ENCODE measurements at regions not wholly inside any gene's neighbourhood (a gene's known extent, or its start where the extent isn't known, plus 50 kb on each side); places are given as distances from the start of the nearest gene placed in this dataset.

GRCh38 chr4:14644580-14645282 lies 357.6 kb upstream of the CPEB2 start:
- DNase-seq (ENCODE audit: low read depth in 4 of 4, low spot score in 3 of 4): no peak

- DNase-seq (ENCODE audit: low read depth in 4 of 4, low spot score in 3 of 4): no peak
Observed at GRCh38 chr4:14646831-14647230, 355.4 kb upstream of the CPEB2 start.

DNA sequence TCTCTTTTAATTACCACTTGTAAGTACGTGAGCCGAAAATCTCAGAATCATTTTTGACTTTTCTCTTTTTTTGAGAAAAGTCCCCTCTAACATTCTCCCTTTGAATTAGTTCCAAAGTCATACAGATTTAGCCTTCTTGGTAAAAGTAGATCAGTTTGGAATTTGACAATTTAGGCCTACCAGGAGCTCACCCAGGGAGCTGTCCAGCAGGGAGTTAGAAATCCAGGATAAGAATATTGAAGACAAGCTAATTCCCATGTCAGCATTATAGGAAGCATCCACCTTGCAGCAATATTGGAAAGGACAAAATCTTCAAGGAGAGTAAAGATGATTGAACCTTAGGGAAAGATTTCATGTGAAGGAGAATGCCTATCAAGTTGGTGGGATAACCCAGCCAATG lies 352.2 kb upstream of the CPEB2 start:
- DNase-seq (ENCODE audit: low read depth in 4 of 4, low spot score in 3 of 4): no peak

GRCh38 chr4:14652522-14652921 lies 349.8 kb upstream of the CPEB2 start:
- no peak for DNase-seq (ENCODE audit: low read depth in 4 of 4, low spot score in 3 of 4)

DNA sequence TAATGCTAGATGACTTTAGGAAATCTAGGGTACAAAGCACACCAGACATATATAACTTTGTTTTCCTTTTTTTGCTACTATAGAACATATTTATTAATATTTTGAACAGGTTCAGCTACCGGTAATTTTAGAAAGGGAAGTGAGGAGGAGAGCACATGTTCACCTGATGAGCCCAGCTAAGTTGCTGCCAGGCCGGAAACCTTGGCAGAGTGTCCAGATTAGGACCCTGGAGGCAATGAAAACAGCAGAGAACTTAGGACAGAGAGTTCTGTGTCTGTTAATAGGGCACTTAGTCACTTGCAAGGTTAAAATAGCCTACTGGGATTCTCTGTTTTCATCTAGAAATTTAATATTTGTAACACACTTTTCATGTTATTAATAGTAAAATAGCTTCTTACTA lies 348.9 kb upstream of the CPEB2 start:
- no peak for DNase-seq (ENCODE audit: low read depth in 4 of 4, low spot score in 3 of 4)

- DNase-seq (ENCODE audit: low read depth in 4 of 4, low spot score in 3 of 4): no peak
Observed at GRCh38 chr4:14659286-14659685, 343.0 kb upstream of the CPEB2 start.

GRCh38 chr4:14667624-14668151 lies 334.6 kb upstream of the CPEB2 start:
- DNase-seq (ENCODE audit: low read depth in 4 of 4, low spot score in 3 of 4): no peak

DNA sequence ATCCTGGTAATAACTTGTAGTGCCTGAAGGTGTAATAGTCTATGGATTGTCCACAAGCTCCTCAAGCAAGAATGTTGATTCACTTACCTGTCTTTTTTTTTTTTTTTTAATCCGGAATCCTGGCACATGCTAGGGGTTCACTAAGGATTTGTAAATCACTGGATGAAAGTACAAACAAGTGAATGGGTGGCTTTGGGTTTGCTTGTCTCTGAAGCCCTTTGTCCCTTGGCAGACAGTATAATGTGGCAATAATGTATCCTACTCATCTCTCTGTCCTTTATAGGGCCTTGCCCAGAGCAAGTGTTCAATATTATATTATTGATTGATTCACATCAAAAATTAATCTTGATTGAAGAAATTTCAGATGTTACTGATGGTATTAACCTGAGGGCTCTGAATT lies 334.0 kb upstream of the CPEB2 start:
- DNase-seq (ENCODE audit: low read depth in 4 of 4, low spot score in 3 of 4): no peak

DNA sequence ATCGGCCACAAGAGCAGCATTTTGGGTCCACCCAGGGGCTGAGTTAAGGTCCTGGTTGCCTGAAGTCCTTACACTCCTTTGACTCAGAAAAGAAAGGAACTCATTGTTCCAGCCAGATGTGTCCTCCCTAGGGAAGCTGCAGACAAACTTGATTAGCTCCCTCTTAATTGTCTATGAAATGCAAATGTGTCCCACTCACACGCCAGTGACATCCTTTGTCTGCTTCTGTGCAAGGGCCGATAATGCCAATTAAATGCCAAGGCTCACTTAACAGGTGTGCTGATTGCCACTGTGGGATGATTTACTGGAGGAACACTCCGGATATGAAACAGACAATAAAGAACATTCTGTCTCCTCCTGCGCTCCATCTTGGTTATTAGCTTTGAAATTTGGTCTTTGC lies 332.9 kb upstream of the CPEB2 start:
- DNase-seq (ENCODE audit: low read depth in 4 of 4, low spot score in 3 of 4): no peak

DNA sequence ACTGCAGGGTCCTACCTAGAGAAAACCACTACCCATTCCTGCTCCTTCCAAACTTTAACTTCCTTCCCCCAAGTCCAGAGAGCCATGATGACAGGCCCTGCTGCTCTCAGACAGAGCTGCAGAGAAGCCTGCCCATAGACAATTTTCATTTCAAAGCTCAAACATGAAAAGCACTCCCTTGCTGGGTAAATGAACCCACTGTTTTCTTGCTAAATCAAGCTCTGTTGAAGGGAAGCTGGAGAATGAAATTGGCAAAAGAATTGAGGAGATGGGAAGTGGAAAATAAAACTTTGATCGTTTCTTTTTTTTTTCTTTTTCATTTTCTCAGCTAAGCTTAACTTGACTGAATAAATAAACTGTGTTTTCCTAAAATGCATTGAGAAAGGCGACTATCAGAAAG lies 331.1 kb upstream of the CPEB2 start:
- DNase-seq (ENCODE audit: low read depth in 4 of 4, low spot score in 3 of 4): no peak

GRCh38 chr4:14675279-14675985 lies 326.8 kb upstream of the CPEB2 start:
- DNase-seq (ENCODE audit: low read depth in 4 of 4, low spot score in 3 of 4): no peak

DNA sequence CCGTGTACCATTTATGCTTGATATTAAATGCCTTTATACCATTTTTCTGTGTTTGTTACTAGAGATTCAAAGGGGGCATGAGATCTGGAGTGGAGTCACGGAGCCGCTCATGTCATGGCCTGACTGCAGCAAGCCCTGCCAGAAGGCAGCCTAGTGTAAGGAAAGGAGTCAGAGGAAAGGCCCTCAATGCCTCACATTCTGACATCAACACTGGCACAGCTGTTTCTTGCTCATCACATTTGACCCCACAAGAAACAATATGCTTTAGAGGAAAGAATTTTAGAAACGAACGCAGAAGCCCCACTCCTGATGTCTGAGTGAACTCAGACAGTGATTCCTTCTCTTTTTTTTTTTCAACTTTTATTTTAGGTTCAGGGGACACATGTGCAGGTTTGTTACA lies 322.4 kb upstream of the CPEB2 start:
- DNase-seq (ENCODE audit: low read depth in 4 of 4, low spot score in 3 of 4): no peak

DNA sequence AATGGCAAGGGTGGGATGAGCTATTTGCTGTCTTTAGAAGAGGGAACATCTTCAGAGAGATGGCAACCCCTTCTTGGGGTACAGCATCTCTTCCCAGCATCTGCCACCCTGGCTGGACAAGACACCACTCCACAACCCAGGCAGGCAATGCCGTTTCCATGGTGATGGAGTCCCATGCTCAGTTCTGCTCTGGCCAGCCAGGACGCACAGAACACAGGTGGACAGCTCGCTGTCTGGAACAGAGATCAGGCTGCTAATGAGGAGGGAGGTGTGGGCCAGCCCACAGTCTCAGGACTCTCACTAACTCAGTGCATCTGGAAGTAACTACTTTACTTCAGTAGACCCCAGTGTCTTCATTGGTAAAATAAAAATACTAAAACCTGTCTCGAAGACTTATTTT lies 321.0 kb upstream of the CPEB2 start:
- no peak for DNase-seq (ENCODE audit: low read depth in 4 of 4, low spot score in 3 of 4)

DNA sequence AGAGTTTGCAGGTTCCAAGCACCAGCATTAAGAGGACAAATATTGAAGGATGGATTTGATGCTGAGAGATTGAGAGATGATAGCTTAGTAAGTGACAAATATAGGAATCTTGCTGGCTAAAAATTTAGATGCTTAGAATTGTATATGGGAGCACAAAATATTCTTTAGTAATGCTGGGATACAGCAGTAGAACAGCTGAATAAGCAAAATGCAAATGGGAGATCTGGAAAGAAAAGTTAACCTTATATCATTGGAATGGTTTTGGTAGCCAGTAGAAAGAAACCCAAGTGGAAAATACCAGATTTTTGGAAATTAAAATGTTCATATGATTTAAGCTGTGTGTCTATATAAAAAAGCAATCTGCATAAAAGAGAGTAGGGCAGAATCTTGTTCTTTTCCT lies 308.6 kb upstream of the CPEB2 start:
- no peak for DNase-seq (ENCODE audit: low read depth in 4 of 4, low spot score in 3 of 4)

DNA sequence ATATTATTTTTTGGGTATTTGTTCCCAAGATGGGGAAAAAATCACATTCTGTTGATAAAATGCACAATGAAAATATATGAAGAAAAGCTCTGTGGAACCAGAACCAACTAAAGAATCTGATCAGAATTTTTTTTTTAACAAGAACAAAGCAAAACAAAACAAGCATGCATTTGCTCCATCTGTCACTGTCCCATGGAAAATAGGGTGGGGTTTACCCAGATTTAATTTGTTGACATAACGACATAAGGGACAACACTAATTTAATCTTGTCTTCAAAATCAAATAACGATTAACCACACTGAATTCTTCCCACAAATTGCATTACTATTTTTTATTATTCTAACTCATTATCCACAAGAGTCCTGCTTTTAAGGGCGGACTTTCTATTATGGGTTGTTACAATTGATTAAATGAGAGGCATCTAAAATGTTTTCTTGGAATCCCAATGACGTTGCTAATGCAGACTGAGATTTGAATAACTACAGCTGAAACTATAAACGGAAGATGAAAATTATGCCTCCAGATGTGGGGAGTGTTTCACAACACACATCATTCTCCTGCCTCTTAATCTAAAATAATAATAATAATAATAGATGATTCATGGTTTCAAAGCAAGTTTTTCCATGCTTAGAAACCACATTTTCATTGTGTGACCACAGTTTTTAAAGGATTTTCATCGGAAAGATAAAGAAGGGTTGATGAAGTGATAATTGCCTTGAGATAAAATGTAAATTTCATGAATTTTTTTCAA lies 307.0 kb upstream of the CPEB2 start:
- DNase-seq (ENCODE audit: low read depth in 4 of 4, low spot score in 3 of 4): no peak

DNA sequence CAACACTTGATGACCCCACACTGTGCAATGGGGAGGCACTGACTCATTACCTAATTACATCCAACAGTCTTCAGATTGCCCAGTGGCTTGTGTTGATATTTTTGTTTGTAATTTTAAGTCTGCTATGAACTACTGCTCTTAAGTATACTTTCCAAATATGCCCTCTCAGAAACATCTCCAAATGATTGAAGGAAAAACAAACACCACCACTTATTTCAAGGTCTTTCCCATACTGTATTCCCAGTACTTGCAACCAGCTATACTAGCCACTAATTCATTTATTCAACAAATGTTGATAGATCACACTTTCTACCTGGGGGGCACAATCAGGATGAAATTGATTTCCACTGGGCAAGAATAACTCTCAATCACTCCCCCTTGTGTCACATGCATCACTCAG lies 302.2 kb upstream of the CPEB2 start:
- no peak for DNase-seq (ENCODE audit: low read depth in 4 of 4, low spot score in 3 of 4)

DNA sequence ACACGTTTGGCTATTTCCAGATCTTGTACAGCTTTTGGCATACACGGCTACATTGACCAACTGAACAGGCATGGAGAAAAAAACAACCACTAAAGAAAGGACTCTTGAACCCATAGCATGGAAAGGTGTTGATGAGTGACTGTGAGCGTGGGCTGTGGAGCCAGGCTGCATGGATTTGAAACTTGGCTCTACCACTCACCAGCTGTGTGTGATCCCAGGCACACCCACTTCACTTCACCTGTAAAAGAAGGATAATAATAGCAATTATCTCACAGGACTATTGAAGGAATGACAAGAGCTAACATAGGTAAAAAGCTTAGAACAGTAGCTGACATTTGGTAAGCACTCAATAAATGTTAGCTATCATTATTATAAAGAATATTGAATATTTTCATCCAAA lies 301.7 kb upstream of the CPEB2 start:
- DNase-seq (ENCODE audit: low read depth in 4 of 4, low spot score in 3 of 4): no peak

GRCh38 chr4:14701389-14701788 lies 300.9 kb upstream of the CPEB2 start:
- DNase-seq (ENCODE audit: low read depth in 4 of 4, low spot score in 3 of 4): no peak

DNA sequence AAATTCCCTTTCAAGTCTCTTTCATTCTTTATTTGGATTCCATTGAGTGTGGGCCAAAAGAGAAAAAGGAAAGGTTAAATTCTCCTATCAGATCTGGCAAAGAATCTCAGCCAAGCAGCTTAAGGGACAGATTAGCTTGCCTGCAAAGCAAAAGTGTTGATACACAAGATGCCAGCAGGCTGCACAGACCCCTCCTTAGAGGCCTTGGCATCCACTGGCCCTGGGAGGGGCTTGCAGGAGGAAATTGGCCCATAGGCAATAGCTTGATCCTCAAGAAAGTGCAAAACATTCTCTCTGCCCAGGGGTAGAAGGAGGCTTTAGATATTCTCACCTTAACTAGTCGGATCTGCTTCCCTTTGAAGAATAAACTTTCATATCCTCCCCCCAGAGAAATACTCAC lies 300.4 kb upstream of the CPEB2 start:
- DNase-seq (ENCODE audit: low read depth in 4 of 4, low spot score in 3 of 4): no peak

- no peak for DNase-seq (ENCODE audit: low read depth in 4 of 4, low spot score in 3 of 4)
Observed at GRCh38 chr4:14708574-14708973, 293.7 kb upstream of the CPEB2 start.

DNA sequence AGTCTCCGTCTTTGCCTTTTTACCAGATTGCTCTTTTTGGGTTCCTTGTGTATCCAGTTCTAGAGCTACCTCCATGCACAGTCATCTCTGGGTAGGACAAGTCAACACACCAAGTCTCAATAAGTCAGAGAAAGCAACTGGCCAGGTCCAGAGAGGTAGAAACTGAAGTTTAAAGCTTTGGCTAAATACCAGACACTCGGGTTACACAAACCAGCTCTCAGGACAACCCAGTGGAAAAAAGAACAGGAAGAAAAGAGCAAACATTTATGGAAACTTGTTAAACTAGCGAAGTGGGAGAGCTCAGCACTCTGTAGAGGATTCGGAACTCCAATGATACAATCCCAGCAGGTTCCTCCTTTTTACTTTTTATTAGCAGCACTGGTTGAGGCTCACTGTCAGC lies 291.0 kb upstream of the CPEB2 start:
- no peak for DNase-seq (ENCODE audit: low read depth in 4 of 4, low spot score in 3 of 4)

DNA sequence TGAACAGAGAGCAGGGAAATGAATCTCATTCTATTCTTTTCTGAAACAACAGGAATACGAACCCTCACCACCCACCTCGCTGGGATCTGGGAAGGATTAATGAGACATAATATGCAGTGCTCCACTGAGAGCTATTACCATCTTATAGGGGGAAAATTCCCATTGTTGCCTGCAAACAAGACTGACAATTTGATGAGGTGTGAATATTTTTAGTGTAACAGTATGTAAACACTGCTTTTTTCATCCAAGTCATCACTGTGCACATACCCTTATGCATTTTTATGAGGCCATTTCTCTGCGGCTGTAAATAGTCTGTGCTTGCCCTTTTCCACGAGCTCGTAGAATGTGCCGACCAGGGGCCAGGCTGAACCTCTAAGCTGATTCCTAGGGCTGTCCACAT lies 285.6 kb upstream of the CPEB2 start:
- DNase-seq (ENCODE audit: low read depth in 4 of 4, low spot score in 3 of 4): no peak
